Gastroesophageal sphincter (tissue), 4 donors: ENCODE measurements at regions not wholly inside any gene's neighbourhood (a gene's known extent, or its start where the extent isn't known, plus 50 kb on each side); places are given as distances from the start of the nearest gene placed in this dataset.

Source experiments
- ATAC-seq: fragments of 150-250 bp; one replicate; pipeline ENCODE4 v1.9.1; 2016; ENCODE audit warnings: mild to moderate bottlenecking, moderate library complexity
- H3K27ac ChIP-seq, 4 donors: fragments of 200-600 bp; sonication (generic) in 3 of 4; 1 replicate in 3 of 4; 2 replicates in 1 of 4; pipeline ENCODE4 v1.5.1; 2016 to 2019
- H3K27me3 ChIP-seq: fragments of 200-600 bp; sonication (generic); one replicate; pipeline ENCODE4 v1.5.1; 2019
- H3K36me3 ChIP-seq, 2 donors: fragments of 200-600 bp; sonication (generic); one replicate each; pipeline ENCODE4 v1.5.1; 2019; ENCODE audit warnings: control low read depth in 1 of 2
- H3K4me1 ChIP-seq, 3 donors: fragments of 200-600 bp; sonication (generic); 1 replicate in 2 of 3; 2 replicates in 1 of 3; pipeline ENCODE4 v1.5.1; 2016 to 2019; ENCODE audit warnings: control low read depth in 2 of 3
- H3K4me3 ChIP-seq, 2 donors: fragments of 200-600 bp; sonication (generic); one replicate each; pipeline ENCODE4 v1.5.1; 2019; ENCODE audit warnings: mild to moderate bottlenecking in 1 of 2, moderate library complexity in 1 of 2
- H3K9me3 ChIP-seq, 3 donors: fragments of 200-600 bp; sonication (generic); one replicate each; pipeline ENCODE4 v1.5.1; 2017 to 2019; ENCODE audit warnings: control low read depth in 2 of 3
- EP300 ChIP-seq: sonication (generic); formaldehyde crosslinking; IDR thresholded peaks from one replicate; pipeline ENCODE4 v1.6.1; 2017; ENCODE audit warnings: antibody characterized with exemption, mild to moderate bottlenecking
- POLR2A ChIP-seq, 2 donors: fragments of 450-650 bp; IDR thresholded peaks; one replicate each; pipeline ENCODE4 v1.6.1; 2017; ENCODE audit warnings: antibody characterized with exemption in 2 of 2, mild to moderate bottlenecking in 2 of 2, moderate library complexity in 1 of 2
- POLR2AphosphoS5 ChIP-seq: sonication (generic); formaldehyde crosslinking; IDR thresholded peaks from one replicate; pipeline ENCODE4 v1.6.1; 2017; ENCODE audit warnings: antibody characterized with exemption
- WGBS, 2 donors: methylation state at CpG; one replicate each; pipeline ENCODE4 v1.1.5; 2018; ENCODE audit warnings: low coverage in 1 of 2; 5-methylcytosine and 5-hydroxymethylcytosine counted together
- TF ChIP-seq, protein P1 (sequence below), 4 experiments: fragments of 200-600 bp in 2 of 4; fragments of 450-650 bp in 2 of 4; sonication (generic) in 1 of 4; IDR thresholded peaks; one replicate each; pipeline ENCODE4 v1.5.1; 2017 to 2019; ENCODE audit warnings: antibody characterized with exemption in 4 of 4, mild to moderate bottlenecking in 2 of 4, moderate library complexity in 2 of 4

GRCh38 chr15:97876281-97876675, 84.2 kb upstream of the ARRDC4 start:
- no peaks in the 10 kb centered on the region for H3K27me3 ChIP-seq
- H3K4me3 ChIP-seq: no peak overlapping the region
- no peaks in the 10 kb centered on the region for H3K36me3 ChIP-seq
- no peak for ATAC-seq
- no peaks in the 10 kb centered on the region for H3K4me1 ChIP-seq
- no peak overlapping the region for H3K27ac ChIP-seq
- no peaks in the 10 kb centered on the region for H3K9me3 ChIP-seq
- 78 to 82% methylated on average over 2 to 3 of the region's 10 CpGs for WGBS, 2 donors
- TF ChIP-seq POLR2AphosphoS5 (no peak), POLR2A (IDR thresholded peaks at IDR 0.05) (no peak), EP300 (no peak)
- TF ChIP-seq, protein P1, sequence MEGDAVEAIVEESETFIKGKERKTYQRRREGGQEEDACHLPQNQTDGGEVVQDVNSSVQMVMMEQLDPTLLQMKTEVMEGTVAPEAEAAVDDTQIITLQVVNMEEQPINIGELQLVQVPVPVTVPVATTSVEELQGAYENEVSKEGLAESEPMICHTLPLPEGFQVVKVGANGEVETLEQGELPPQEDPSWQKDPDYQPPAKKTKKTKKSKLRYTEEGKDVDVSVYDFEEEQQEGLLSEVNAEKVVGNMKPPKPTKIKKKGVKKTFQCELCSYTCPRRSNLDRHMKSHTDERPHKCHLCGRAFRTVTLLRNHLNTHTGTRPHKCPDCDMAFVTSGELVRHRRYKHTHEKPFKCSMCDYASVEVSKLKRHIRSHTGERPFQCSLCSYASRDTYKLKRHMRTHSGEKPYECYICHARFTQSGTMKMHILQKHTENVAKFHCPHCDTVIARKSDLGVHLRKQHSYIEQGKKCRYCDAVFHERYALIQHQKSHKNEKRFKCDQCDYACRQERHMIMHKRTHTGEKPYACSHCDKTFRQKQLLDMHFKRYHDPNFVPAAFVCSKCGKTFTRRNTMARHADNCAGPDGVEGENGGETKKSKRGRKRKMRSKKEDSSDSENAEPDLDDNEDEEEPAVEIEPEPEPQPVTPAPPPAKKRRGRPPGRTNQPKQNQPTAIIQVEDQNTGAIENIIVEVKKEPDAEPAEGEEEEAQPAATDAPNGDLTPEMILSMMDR (IDR thresholded peaks at IDR 0.05): no peak

GRCh38 chr15:97881346-97881965, 79.0 kb upstream of the ARRDC4 start:
- 48 to 83% methylated on average over 2 of the region's 8 CpGs for WGBS, 2 donors
- Histone ChIP-seq H3K4me3 (no peak overlapping the region), H3K36me3 (no peaks in the 10 kb centered on the region), H3K9me3 (no peaks in the 10 kb centered on the region), H3K27ac (no peak overlapping the region), H3K27me3 (no peaks in the 10 kb centered on the region), H3K4me1 (no peaks in the 10 kb centered on the region)
- TF ChIP-seq EP300 (no peak), POLR2A (IDR thresholded peaks at IDR 0.05) (no peak), POLR2AphosphoS5 (no peak)
- TF ChIP-seq, protein P1 (IDR thresholded peaks at IDR 0.05): no peak
- no peak for ATAC-seq

- 37 to 44% methylated on average over 2 to 3 of the region's 3 CpGs for WGBS, 2 donors
- Histone ChIP-seq H3K36me3 (no peaks in the 10 kb centered on the region), H3K27ac (no peak overlapping the region), H3K4me3 (no peak overlapping the region), H3K9me3 (no peaks in the 10 kb centered on the region), H3K27me3 (no peaks in the 10 kb centered on the region), H3K4me1 (no peaks in the 10 kb centered on the region)
- peak; percentile 61 for ATAC-seq
- TF ChIP-seq EP300: no peak
- TF ChIP-seq POLR2AphosphoS5: no peak
- no peak for TF ChIP-seq POLR2A (IDR thresholded peaks at IDR 0.05)
- TF ChIP-seq, protein P1 (IDR thresholded peaks at IDR 0.05): no peak
Observed at GRCh38 chr15:97884513-97885131, 75.9 kb upstream of the ARRDC4 start.

- Histone ChIP-seq H3K27ac (peak overlapping the region in 1 of 4 donors; percentile 35), H3K4me3 (no peak overlapping the region), H3K27me3 (no peaks in the 10 kb centered on the region), H3K36me3 (no peaks in the 10 kb centered on the region), H3K9me3 (no peaks in the 10 kb centered on the region), H3K4me1 (peaks cover 0 to 7% (median 0%) of the 10 kb centered on the region in 3 donors)
- TF ChIP-seq, protein P1 (IDR thresholded peaks at IDR 0.05): no peak
- TF ChIP-seq POLR2AphosphoS5 (no peak), POLR2A (IDR thresholded peaks at IDR 0.05) (no peak), EP300 (no peak)
- 17 to 35% methylated on average over 1 of the region's 1 CpG for WGBS, 2 donors
- no peak for ATAC-seq
Observed at GRCh38 chr15:97890307-97890706, 70.2 kb upstream of the ARRDC4 start.
